HepG2 (cell line): ENCODE measurements at regions not wholly inside any gene's neighbourhood (a gene's known extent, or its start where the extent isn't known, plus 50 kb on each side); places are given as distances from the start of the nearest gene placed in this dataset.

Source experiments
- CBFB ChIP-seq: sonication (generic); formaldehyde crosslinking; IDR thresholded peaks from 2 replicates; pipeline ENCODE4 v1.4.0; 2020; ENCODE audit warnings: missing genetic modification reagents
- ELF4 ChIP-seq: sonication (generic); formaldehyde crosslinking; IDR thresholded peaks from 2 replicates; pipeline ENCODE4 v1.5.0; 2020; ENCODE audit warnings: missing genetic modification reagents, mild to moderate bottlenecking, moderate library complexity, borderline replicate concordance
- ESRRA ChIP-seq: sonication (generic); formaldehyde crosslinking; IDR thresholded peaks from 2 replicates; pipeline ENCODE4 v1.5.1; 2020; ENCODE audit warnings: mild to moderate bottlenecking, low read depth, missing genetic modification reagents
- GFI1 ChIP-seq: sonication (generic); formaldehyde crosslinking; IDR thresholded peaks from 2 replicates; pipeline ENCODE4 v1.5.0; 2020; ENCODE audit warnings: missing genetic modification reagents, mild to moderate bottlenecking, borderline replicate concordance
- MAFK ChIP-seq, 2 experiments: IDR thresholded peaks in 1 of 2; conservative IDR thresholded peaks in 1 of 2; 2 replicates each; pipeline ENCODE4 v1.6.1; 2011; ENCODE audit warnings: improper control_type of control experiment in 2 of 2, low read length in 2 of 2
- NFYB ChIP-seq: sonication (generic); formaldehyde crosslinking; IDR thresholded peaks from 2 replicates; pipeline ENCODE4 v1.4.0; 2020; ENCODE audit warnings: missing genetic modification reagents
- SSRP1 ChIP-seq: IDR thresholded peaks from 2 replicates; pipeline ENCODE4 v1.6.1; 2016; ENCODE audit warnings: control low read depth
- ZNF800 ChIP-seq: sonication (generic); formaldehyde crosslinking; IDR thresholded peaks from 2 replicates; pipeline ENCODE4 v1.4.0; 2020; ENCODE audit warnings: missing genetic modification reagents
- TF ChIP-seq, protein P1 (sequence below), 2 experiments: fragments of 450-650 bp in 1 of 2; sonication (generic) in 1 of 2; formaldehyde crosslinking; IDR thresholded peaks; 2 replicates each; pipeline versions ENCODE4 v1.5.0 to v1.8.0; 2020 to 2022; ENCODE audit warnings: mild to moderate bottlenecking in 1 of 2, missing genetic modification reagents in 1 of 2

GRCh38 chr2:164323978-164324377, 297.3 kb downstream of the GRB14 start:
- TF ChIP-seq MAFK (conservative IDR thresholded peaks at IDR 0.05 in 1 of 2, IDR thresholded peaks at IDR 0.05 in 1 of 2; ENCODE audit: low read length in 2 of 2) (no peak), NFYB (CRISPR knock-in tag) (no peak), ELF4 (CRISPR knock-in tag) (no peak), GFI1 (CRISPR knock-in tag) (no peak), SSRP1 (no peak), CBFB (no peak), ZNF800 (CRISPR knock-in tag) (no peak), ESRRA (CRISPR knock-in tag) (no peak)
- TF ChIP-seq, protein P1, sequence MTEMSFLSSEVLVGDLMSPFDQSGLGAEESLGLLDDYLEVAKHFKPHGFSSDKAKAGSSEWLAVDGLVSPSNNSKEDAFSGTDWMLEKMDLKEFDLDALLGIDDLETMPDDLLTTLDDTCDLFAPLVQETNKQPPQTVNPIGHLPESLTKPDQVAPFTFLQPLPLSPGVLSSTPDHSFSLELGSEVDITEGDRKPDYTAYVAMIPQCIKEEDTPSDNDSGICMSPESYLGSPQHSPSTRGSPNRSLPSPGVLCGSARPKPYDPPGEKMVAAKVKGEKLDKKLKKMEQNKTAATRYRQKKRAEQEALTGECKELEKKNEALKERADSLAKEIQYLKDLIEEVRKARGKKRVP (CRISPR knock-in tag; IDR thresholded peaks at IDR 0.05) = no peak
